H1 (cell line): ENCODE measurements at regions not wholly inside any gene's neighbourhood (a gene's known extent, or its start where the extent isn't known, plus 50 kb on each side); places are given as distances from the start of the nearest gene placed in this dataset.

Experiments
- CTCF ChIA-PET: fragments of 300-600 bp; sonication (Branson Sonifier 250); formaldehyde crosslinking; loops from one replicate; lab custom pipeline; 2021; ENCODE audit not compliant: partially characterized antibody; lab: Charles Lee
- POLR2A ChIA-PET: fragments of 300-600 bp; sonication (Branson Sonifier 250); formaldehyde crosslinking; loops from one replicate; lab custom pipeline; 2021; ENCODE audit warnings: inconsistent platforms; ENCODE audit not compliant: partially characterized antibody; lab: Charles Lee
- DNase-seq, 2 experiments: peaks; one replicate each; pipeline versions ENCODE4 v3.0.0 to v3.0.0-alpha.2; 2010 to 2022; ENCODE audit warnings: low spot score in 2 of 2, low read depth in 1 of 2, mixed read lengths in 1 of 2
- FAIRE-seq: peaks from 2 replicates; lab custom pipeline; 2011; peaks lifted over from hg19 to GRCh38; lab: Jason Lieb, UNC
- H2AFZ ChIP-seq: 2 replicates; pipeline ENCODE4 v1.8.1; 2012; ENCODE audit warnings: low read length, inconsistent platforms
- H2AK5ac ChIP-seq: 2 replicates; pipeline ENCODE4 v1.6.1; 2013; ENCODE audit warnings: low read depth, low read length
- H2BK120ac ChIP-seq: replicated peaks from 2 replicates; pipeline ENCODE3; 2013; ENCODE audit warnings: low read depth, low read length, inconsistent platforms
- H2BK12ac ChIP-seq: 2 replicates; pipeline ENCODE4 v1.6.1; 2013; ENCODE audit warnings: low read depth, low read length
- H2BK15ac ChIP-seq: 2 replicates; pipeline ENCODE4 v1.6.1; 2013; ENCODE audit warnings: low read length
- H2BK20ac ChIP-seq: 2 replicates; pipeline ENCODE4 v1.6.1; 2013; ENCODE audit warnings: low read length
- H2BK5ac ChIP-seq: 2 replicates; pipeline ENCODE4 v1.6.1; 2013; ENCODE audit warnings: low read depth, low read length
- H3K14ac ChIP-seq: 2 replicates; pipeline ENCODE4 v1.6.1; 2013; ENCODE audit warnings: inconsistent platforms; ENCODE audit not compliant: insufficient read length
- H3K18ac ChIP-seq: 2 replicates; pipeline ENCODE4 v1.6.1; 2013; ENCODE audit warnings: low read length; ENCODE audit errors: extremely low read depth
- H3K23ac ChIP-seq: 2 replicates; pipeline ENCODE4 v1.6.1; 2013; ENCODE audit warnings: inconsistent platforms; ENCODE audit not compliant: insufficient read length
- H3K23me2 ChIP-seq: 2 replicates; pipeline ENCODE4 v1.6.1; 2013; ENCODE audit warnings: low read depth, low read length
- H3K27ac ChIP-seq: 2 replicates; pipeline ENCODE4 v1.6.1; 2011; ENCODE audit warnings: low read depth, low read length, inconsistent platforms
- H3K27me3 ChIP-seq, 4 experiments: replicated peaks in 1 of 4; 1 replicate in 1 of 4; 2 replicates in 3 of 4; pipeline versions ENCODE4 v1.6.1 to v1.8.1; 2011 to 2013; ENCODE audit warnings: low read length in 3 of 4, mild to moderate bottlenecking in 3 of 4, inconsistent platforms in 2 of 4, mixed read lengths in 2 of 4, moderate library complexity in 1 of 4; ENCODE audit not compliant: control insufficient read depth in 3 of 4, insufficient read depth in 3 of 4; ENCODE audit errors: extremely low read depth in 1 of 4
- H3K36me3 ChIP-seq, 4 experiments: 2 replicates each; pipeline versions ENCODE4 v1.6.1 to v1.8.1; 2011 to 2013; ENCODE audit warnings: mild to moderate bottlenecking in 4 of 4, low read length in 3 of 4, moderate library complexity in 2 of 4, control low read depth in 1 of 4, inconsistent platforms in 1 of 4; ENCODE audit not compliant: insufficient read depth in 4 of 4, control insufficient read depth in 2 of 4
- H3K4ac ChIP-seq: replicated peaks from 2 replicates; pipeline ENCODE3; 2013; ENCODE audit warnings: low read length, low read depth, mixed read lengths, inconsistent platforms; ENCODE audit not compliant: insufficient read length
- H3K4me1 ChIP-seq, 4 experiments: replicated peaks in 1 of 4; 1 replicate in 1 of 4; 2 replicates in 3 of 4; pipeline versions ENCODE4 v1.6.1 to v1.8.1; 2011 to 2013; ENCODE audit warnings: low read length in 3 of 4, inconsistent platforms in 2 of 4, mixed read lengths in 1 of 4; ENCODE audit not compliant: insufficient read depth in 4 of 4, control insufficient read depth in 3 of 4
- H3K4me2 ChIP-seq, 2 experiments: 2 replicates each; pipeline versions ENCODE4 v1.6.1 to v1.8.1; 2011 to 2013; ENCODE audit warnings: low read depth in 2 of 2, low read length in 2 of 2, control low read depth in 1 of 2, inconsistent platforms in 1 of 2, mild to moderate bottlenecking in 1 of 2; ENCODE audit not compliant: insufficient read depth in 1 of 2
- H3K4me3 ChIP-seq, 4 experiments: fragments of 200-600, 300-600 bp in 1 of 4; sonication (generic), shearing (Covaris generic), sonication (Bioruptor Twin) in 1 of 4; 2 replicates each; pipeline versions ENCODE4 v1.5.1 to v1.8.1; 2011 to 2016; ENCODE audit warnings: low read length in 4 of 4, low read depth in 3 of 4, control low read depth in 2 of 4, inconsistent platforms in 2 of 4, mild to moderate bottlenecking in 2 of 4, mixed read lengths in 1 of 4, moderate library complexity in 1 of 4; ENCODE audit not compliant: insufficient read depth in 2 of 4; ENCODE audit errors: extremely low read depth in 1 of 4
- H3K56ac ChIP-seq: replicated peaks from 2 replicates; pipeline ENCODE3; 2013; ENCODE audit warnings: low read depth, mild to moderate bottlenecking, mixed read lengths, low read length, inconsistent platforms; ENCODE audit not compliant: insufficient read length
- H3K79me1 ChIP-seq: 2 replicates; pipeline ENCODE4 v1.6.1; 2013; ENCODE audit warnings: low read depth, low read length, control low read depth
- H3K79me2 ChIP-seq, 2 experiments: 2 replicates each; pipeline versions ENCODE4 v1.6.1 to v1.8.1; 2012 to 2013; ENCODE audit warnings: low read length in 2 of 2, mild to moderate bottlenecking in 2 of 2, inconsistent platforms in 1 of 2; ENCODE audit not compliant: insufficient read depth in 2 of 2, control insufficient read depth in 1 of 2
- H3K9ac ChIP-seq, 4 experiments: replicated peaks in 1 of 4; 1 replicate in 1 of 4; 2 replicates in 3 of 4; pipeline versions ENCODE4 v1.6.1 to v1.8.1; 2011 to 2013; ENCODE audit warnings: low read depth in 3 of 4, low read length in 3 of 4, control low read depth in 2 of 4, mild to moderate bottlenecking in 2 of 4, moderate library complexity in 2 of 4, inconsistent platforms in 1 of 4; ENCODE audit errors: extremely low read depth in 1 of 4
- H3K9me3 ChIP-seq, 2 experiments: 2 replicates each; pipeline versions ENCODE4 v1.6.1 to v1.8.1; 2012 to 2013; ENCODE audit warnings: mild to moderate bottlenecking in 2 of 2, moderate library complexity in 2 of 2, control low read depth in 1 of 2, inconsistent platforms in 1 of 2, low read depth in 1 of 2, low read length in 1 of 2, mixed read lengths in 1 of 2; ENCODE audit not compliant: insufficient read depth in 2 of 2
- H4K20me1 ChIP-seq, 2 experiments: replicated peaks in 1 of 2; 2 replicates each; pipeline versions ENCODE3 to v1.8.1; 2011 to 2013; ENCODE audit warnings: inconsistent platforms in 2 of 2, low read length in 2 of 2, mild to moderate bottlenecking in 1 of 2; ENCODE audit not compliant: insufficient read depth in 2 of 2, control insufficient read depth in 1 of 2
- H4K5ac ChIP-seq: 2 replicates; pipeline ENCODE4 v1.6.1; 2013; ENCODE audit warnings: low read length, low read depth, mixed read lengths, inconsistent platforms; ENCODE audit not compliant: insufficient read length
- H4K8ac ChIP-seq: 2 replicates; pipeline ENCODE4 v1.8.0; 2013; ENCODE audit warnings: mild to moderate bottlenecking, moderate library complexity, low read length, inconsistent platforms; ENCODE audit not compliant: insufficient read depth; ENCODE audit errors: extremely low read depth
- H4K91ac ChIP-seq: replicated peaks from 2 replicates; pipeline ENCODE3; 2013; ENCODE audit warnings: low read length, mixed read lengths, inconsistent platforms; ENCODE audit not compliant: insufficient read length
- CBX5 ChIP-seq: fragments of 300-800, 300-1000 bp; sonication (generic); IDR thresholded peaks from 2 replicates; pipeline ENCODE4 v1.7.1; 2016; ENCODE audit warnings: antibody characterized with exemption, low read length, low read depth
- EP300 ChIP-seq, 2 experiments: IDR thresholded peaks; 1 replicate in 1 of 2; 2 replicates in 1 of 2; pipeline ENCODE4 v1.6.1; 2011 to 2012; ENCODE audit warnings: low read depth in 2 of 2, low read length in 2 of 2, mild to moderate bottlenecking in 2 of 2, borderline replicate concordance in 1 of 2, inconsistent platforms in 1 of 2, moderate library complexity in 1 of 2
- EZH2 ChIP-seq: fragments of 200-600 bp; sonication (generic); IDR thresholded peaks from 2 replicates; pipeline ENCODE4 v1.7.1; 2012; ENCODE audit warnings: low read depth, mild to moderate bottlenecking, moderate library complexity, low read length, inconsistent platforms; ENCODE audit not compliant: severe bottlenecking
- HDAC2 ChIP-seq, 2 experiments: fragments of 300-600 bp in 1 of 2; sonication (generic) in 1 of 2; IDR thresholded peaks; 2 replicates each; pipeline ENCODE4 v1.6.1; 2011 to 2012; ENCODE audit warnings: low read depth in 2 of 2, low read length in 2 of 2, mild to moderate bottlenecking in 2 of 2, moderate library complexity in 2 of 2, borderline replicate concordance in 1 of 2, inconsistent platforms in 1 of 2
- JUND ChIP-seq: IDR thresholded peaks from 2 replicates; pipeline ENCODE4 v1.6.1; 2011; ENCODE audit warnings: mild to moderate bottlenecking, improper control_type of control experiment, low read length
- KDM4A ChIP-seq: IDR thresholded peaks from one replicate; pipeline ENCODE4 v1.7.1; 2012; ENCODE audit warnings: low read depth, mild to moderate bottlenecking, moderate library complexity, low read length, inconsistent platforms; ENCODE audit not compliant: severe bottlenecking
- KDM5A ChIP-seq: fragments of 200-600 bp; IDR thresholded peaks from 2 replicates; pipeline ENCODE4 v1.7.1; 2012; ENCODE audit warnings: mild to moderate bottlenecking, low read length, inconsistent platforms, mixed read lengths
- SAP30 ChIP-seq: fragments of 300-600 bp; sonication (generic); IDR thresholded peaks from 2 replicates; pipeline ENCODE4 v1.7.1; 2012; ENCODE audit warnings: low read length, moderate library complexity, mild to moderate bottlenecking, inconsistent platforms; ENCODE audit not compliant: insufficient read depth, insufficient replicate concordance
- SIX5 ChIP-seq: IDR thresholded peaks from 2 replicates; pipeline ENCODE4 v1.6.1; 2011; ENCODE audit warnings: mild to moderate bottlenecking, low read depth, low read length
- TCF12 ChIP-seq: IDR thresholded peaks from 2 replicates; pipeline ENCODE4 v1.6.1; 2011; ENCODE audit warnings: low read depth, mild to moderate bottlenecking, low read length
- WGBS, 2 experiments: shearing (Covaris generic) in 1 of 2; methylation state at CpG; one replicate each; pipeline versions ENCODE4 v1.1.6 to v1.1.7; 2013 to 2015; ENCODE audit warnings: low lambda C conversion rate in 2 of 2, mixed read lengths in 2 of 2, inconsistent platforms in 1 of 2, low coverage in 1 of 2, missing lambda C conversion rate in 1 of 2; ENCODE audit not compliant: insufficient replicate concordance in 2 of 2, insufficient coverage in 1 of 2, insufficient read length in 1 of 2; ENCODE audit errors: extremely low coverage in 1 of 2, missing lambda C conversion rate in 1 of 2; 5-methylcytosine and 5-hydroxymethylcytosine counted together
- TF ChIP-seq, protein P1 (sequence below): IDR thresholded peaks from 2 replicates; pipeline ENCODE4 v1.6.1; 2012; ENCODE audit warnings: low read length, inconsistent platforms
- TF ChIP-seq, protein P2 (sequence below): IDR thresholded peaks from 2 replicates; pipeline ENCODE4 v1.6.1; 2012; ENCODE audit warnings: inconsistent platforms

- H2BK20ac ChIP-seq, result no peak overlapping the region
- no peak overlapping the region for H3K56ac ChIP-seq
- H3K4ac ChIP-seq, result no peak overlapping the region
- H3K23me2 ChIP-seq, result no peaks in the 10 kb centered on the region
- H3K4me1 ChIP-seq, result no peaks in the 10 kb centered on the region
- H3K4me2 ChIP-seq, result no peak overlapping the region
- H2BK5ac ChIP-seq, result no peak overlapping the region
- 93% methylated on average over 5 of the region's 5 CpGs; no CpG with 5 or more reads in 1 of the 2 experiments for WGBS, 2 experiments
- H3K14ac ChIP-seq, result no peak overlapping the region
- H3K36me3 ChIP-seq, result no peaks in the 10 kb centered on the region
- H4K91ac ChIP-seq, result no peak overlapping the region
- H4K20me1 ChIP-seq, result no peaks in the 10 kb centered on the region
- H2AK5ac ChIP-seq, result no peak overlapping the region
- H3K9me3 ChIP-seq, result no peaks in the 10 kb centered on the region
- H4K8ac ChIP-seq, result no peak overlapping the region
- H3K18ac ChIP-seq, result no peak overlapping the region
- no peak overlapping the region for H2BK15ac ChIP-seq
- DNase-seq (no peak), FAIRE-seq (no peak)
- no peaks in the 10 kb centered on the region for H3K79me1 ChIP-seq
- H3K27ac ChIP-seq, result no peak overlapping the region
- POLR2A ChIA-PET, result no interaction called here
- H3K27me3 ChIP-seq, result no peaks in the 10 kb centered on the region
- no peak overlapping the region for H2BK12ac ChIP-seq
- H3K79me2 ChIP-seq, result no peaks in the 10 kb centered on the region
- no peak overlapping the region for H2AFZ ChIP-seq
- no peak overlapping the region for H4K5ac ChIP-seq
- H3K9ac ChIP-seq, result no peak overlapping the region
- no peak overlapping the region for H3K23ac ChIP-seq
- CTCF ChIA-PET, result no interaction called here
- no peak overlapping the region for H3K4me3 ChIP-seq
- H2BK120ac ChIP-seq, result no peak overlapping the region
- TF ChIP-seq, protein P1, sequence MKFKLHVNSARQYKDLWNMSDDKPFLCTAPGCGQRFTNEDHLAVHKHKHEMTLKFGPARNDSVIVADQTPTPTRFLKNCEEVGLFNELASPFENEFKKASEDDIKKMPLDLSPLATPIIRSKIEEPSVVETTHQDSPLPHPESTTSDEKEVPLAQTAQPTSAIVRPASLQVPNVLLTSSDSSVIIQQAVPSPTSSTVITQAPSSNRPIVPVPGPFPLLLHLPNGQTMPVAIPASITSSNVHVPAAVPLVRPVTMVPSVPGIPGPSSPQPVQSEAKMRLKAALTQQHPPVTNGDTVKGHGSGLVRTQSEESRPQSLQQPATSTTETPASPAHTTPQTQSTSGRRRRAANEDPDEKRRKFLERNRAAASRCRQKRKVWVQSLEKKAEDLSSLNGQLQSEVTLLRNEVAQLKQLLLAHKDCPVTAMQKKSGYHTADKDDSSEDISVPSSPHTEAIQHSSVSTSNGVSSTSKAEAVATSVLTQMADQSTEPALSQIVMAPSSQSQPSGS, result no peak
- TF ChIP-seq EZH2 (no peak), HDAC2 (IDR thresholded peaks at IDR 0.05; ENCODE audit: borderline replicate concordance in 1 of 2, low read depth in 2 of 2, low read length in 2 of 2) (no peak), KDM5A (no peak), SIX5 (no peak), SAP30 (no peak), TCF12 (no peak), JUND (no peak), EP300 (IDR thresholded peaks at IDR 0.05; ENCODE audit: borderline replicate concordance in 1 of 2, low read depth in 2 of 2, low read length in 2 of 2) (no peak), KDM4A (no peak), CBX5 (no peak)
- TF ChIP-seq, protein P2, sequence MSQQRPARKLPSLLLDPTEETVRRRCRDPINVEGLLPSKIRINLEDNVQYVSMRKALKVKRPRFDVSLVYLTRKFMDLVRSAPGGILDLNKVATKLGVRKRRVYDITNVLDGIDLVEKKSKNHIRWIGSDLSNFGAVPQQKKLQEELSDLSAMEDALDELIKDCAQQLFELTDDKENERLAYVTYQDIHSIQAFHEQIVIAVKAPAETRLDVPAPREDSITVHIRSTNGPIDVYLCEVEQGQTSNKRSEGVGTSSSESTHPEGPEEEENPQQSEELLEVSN, result no peak
Measured at GRCh38 chr12:17060260-17060659, 454.3 kb upstream of the LMO3 start.
